HG03175 (cell line): ENCODE measurements at regions not wholly inside any gene's neighbourhood (a gene's known extent, or its start where the extent isn't known, plus 50 kb on each side); places are given as distances from the start of the nearest gene placed in this dataset.
"Not testable (repeated sequence)": the region's sequence is repeated elsewhere in the genome, so short reads cannot be mapped to it uniquely, and the experiment has no call there.

Experiments
- ATAC-seq: cut with Tn5 transposase; IDR thresholded peaks from one replicate; pipeline ENCODE4 v1.9.1; 2021; ENCODE audit warnings: mild to moderate bottlenecking, moderate library complexity; ENCODE audit not compliant: unreplicated experiment

DNA sequence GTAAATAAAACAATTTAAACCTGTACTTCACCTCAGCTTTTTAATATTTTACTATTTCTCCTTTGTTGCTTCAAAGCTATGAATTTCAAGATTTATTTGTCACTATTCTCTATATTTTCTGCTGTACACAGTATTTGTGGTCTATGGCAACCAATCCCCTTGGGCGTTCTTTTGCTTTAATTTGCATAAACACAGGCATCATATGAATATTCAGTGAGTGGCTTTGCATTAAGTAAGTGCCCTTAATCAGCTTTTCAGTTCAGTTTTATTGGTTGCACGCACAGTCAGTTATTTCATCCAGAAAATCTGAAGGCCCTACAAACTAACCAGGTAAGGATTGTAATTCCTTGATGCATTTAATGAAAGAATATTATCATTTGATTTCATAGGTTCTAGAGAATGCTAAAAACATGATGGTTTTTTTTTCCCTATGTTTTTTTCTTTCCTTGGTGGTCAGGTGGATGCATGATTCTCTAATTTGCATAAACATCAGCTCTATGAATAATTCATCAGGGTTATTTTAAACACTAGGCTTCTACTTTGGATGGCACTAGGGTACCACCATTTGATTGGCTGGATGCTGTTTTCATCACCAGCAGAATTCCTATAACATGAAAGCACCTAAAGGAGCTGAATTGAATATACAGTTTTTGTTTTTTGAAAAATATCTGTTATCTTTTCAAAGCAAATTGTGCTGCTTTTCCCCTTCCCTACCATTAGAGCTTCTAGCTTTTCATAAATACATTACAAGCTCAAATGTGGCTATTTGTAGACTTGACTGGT lies 249.2 kb upstream of the CCNH start:
- no peak for ATAC-seq

DNA sequence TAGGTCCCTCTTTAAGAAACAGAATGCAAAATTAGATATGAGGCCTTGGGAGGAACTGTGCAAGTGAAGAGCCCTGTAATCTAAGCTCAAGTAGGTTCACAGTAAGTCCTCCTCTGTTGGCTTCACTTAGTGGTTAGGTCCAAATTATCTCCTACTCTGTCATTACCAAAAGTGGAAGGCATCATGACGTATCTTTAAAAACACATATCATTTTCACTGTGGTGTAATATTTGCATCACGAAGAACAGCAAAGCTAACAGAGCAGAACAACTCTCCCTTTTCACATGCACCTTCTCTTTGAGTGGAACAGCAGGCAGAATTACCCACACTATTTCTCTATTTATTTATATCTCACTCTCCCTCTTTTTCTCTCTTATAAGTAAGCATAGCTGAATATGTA lies 240.5 kb upstream of the CCNH start:
- ATAC-seq, result no peak

DNA sequence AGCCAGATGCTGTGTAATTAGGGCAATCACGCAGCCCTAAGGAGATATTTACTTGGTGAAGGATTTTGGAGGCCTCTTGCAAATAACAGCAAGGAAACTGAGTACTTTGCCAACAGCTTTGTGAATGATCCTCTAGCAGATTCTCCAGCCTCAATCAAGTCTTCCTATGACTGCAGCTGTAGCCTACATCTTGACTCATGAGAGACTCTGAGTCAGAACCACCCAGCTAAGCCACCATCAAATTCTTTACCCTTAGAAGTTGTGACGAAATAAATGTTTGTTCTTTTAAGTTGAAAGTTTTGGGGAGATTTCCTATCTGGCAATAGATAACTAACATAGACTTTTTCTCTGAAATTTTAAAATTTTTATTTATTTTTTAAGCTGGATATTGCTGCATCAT lies 237.6 kb upstream of the CCNH start:
- no peak for ATAC-seq

DNA sequence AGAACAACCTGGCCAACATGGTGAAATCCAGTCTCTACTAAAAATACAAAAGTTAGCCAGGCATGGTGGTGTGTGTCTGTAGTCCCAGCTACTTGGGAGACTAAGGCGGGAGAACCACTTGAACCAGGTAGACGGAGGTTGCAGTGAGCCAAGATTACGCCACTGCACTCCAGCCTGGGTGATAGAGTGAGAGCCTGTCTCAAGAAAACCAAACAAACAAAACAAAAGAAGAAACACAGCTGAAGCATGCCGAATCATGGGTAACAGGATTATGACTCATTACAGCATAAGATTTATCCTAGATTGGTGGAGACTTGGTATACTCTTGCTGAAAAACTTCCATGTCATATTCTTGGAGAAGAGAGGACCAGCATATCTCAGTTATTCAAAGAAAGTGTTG lies 236.7 kb upstream of the CCNH start:
- no peak for ATAC-seq

DNA sequence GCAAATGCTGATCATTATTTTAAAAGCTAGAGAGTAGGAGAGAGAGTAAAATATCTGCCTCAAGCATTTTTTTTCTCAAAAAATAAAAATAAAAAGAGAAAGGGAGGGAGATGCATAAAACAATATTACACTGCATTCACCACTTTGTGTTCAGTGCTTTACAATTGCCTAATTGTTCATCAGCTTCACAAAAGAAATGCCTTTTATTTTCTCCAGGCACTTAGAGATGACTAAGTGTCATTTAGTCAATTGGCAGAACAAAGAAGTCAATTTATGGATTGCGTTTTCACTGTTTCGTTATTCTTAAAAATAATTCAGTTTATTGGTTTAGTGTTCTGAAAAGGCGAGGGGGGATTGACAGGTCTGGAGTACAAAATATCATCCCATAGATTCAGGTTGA lies 232.5 kb upstream of the CCNH start:
- ATAC-seq, result no peak

DNA sequence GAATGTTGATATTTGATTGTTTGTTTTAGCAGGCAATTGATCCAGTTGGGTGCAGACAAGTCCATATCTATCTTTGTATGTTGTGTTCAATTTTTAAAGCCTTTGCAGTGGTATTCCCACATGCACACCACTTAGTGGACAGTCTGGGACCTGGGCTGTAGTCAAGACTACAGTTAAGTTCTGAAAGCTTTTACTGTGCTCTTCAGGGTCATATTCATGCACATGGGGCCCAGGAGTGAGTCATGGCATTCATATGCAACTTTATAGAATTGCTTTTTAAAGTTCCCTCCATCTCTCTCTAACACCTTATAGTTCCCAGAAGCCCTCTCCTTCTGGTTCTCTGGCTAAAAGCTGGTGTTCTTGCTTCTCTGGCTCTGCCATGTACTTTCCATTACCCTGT lies 228.2 kb upstream of the CCNH start:
- no peak for ATAC-seq

DNA sequence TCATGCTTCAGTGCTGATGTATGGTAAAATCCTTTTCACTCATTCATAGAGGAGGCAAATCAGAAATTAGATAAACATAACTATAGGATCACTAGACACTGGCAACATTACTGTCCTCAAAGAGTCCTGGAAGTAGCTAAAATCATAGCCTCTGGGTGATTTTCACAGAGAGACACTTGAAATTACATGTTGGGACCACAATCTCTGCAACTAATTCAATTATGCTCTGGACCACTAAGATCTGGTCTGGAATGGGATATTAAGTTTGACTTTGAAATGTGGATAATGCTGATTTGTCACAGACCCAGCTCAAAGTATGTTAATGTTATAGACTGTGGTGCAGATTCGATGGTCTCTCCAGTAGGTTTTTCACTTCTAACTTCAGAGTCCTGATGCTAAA lies 214.6 kb upstream of the CCNH start:
- no peak for ATAC-seq

DNA sequence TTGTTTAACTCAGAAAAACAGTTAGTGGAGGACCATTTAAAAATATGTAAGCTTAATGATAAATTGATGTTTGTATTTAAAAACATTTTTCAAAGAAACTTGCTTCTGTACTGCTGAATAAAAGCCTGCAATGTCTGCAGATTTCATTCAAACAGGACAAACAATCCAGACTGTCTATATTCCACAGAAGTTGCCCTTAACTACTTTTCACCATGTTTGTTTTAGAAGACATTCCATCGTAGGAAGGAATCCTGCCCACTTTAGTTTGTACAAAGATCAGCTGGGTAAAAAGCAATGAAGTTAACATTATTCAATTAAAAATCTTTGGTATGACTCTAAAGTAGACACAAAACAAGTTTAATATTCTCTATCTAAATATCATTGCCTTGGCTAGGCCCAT lies 195.7 kb upstream of the CCNH start:
- no peak for ATAC-seq

DNA sequence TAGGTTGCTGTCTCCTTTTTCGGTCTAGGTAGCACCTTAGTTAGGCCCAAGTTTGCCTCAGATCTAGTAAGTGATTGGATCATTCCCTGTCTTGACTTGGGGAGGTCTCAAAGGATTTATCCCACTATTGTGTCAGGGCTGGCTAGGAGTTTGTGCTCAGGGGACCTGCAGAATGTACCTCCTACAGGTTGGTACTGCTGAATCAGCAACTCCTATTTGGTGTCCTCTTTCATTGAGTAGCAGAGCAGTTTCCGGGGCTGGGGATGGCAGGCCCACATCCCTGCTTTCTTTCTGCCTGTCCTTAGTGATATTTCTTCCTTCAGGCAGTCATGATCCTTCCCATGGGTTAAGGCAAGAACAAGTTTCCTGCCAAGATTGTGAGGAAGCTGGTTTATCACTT lies 192.9 kb upstream of the CCNH start:
- ATAC-seq, result no peak

DNA sequence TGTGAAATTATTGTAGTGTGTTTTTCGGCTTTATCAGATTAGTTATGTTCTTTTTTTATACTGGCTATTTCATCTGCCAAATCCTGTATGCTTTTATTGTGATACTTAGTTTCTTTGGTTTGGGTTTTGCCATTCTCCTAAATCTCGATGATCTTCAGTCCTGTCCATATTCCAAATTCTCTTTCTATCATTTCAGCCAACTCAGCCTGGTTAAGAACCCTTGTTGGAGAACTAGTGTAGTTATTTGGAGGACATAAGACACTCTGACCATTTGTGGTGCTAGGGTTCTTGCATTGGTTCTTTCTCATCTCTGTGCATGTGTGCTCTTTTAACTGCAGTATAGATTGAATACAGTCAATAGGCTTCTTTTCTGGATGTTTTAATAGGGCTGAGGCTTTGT lies 187.0 kb upstream of the CCNH start:
- ATAC-seq, result no peak

DNA sequence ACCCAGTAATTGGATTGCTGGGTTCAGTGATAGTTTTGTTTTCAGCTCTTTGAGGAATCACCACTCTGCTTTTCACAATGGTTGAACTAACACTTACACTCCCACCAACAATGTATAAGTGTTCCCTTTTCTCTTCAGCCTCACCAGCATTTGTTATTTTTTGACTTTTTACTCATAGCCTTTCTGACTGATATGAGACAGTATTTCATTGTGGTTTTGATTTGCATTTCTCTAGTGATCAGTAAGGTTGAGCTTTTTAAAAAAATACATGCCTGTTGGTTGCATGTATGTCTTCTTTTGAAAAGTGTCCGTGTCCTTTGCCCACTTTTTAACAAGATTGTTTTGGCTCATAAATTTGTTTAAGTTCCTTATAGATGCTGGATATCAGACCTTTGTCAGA lies 185.7 kb upstream of the CCNH start:
- no peak for ATAC-seq

DNA sequence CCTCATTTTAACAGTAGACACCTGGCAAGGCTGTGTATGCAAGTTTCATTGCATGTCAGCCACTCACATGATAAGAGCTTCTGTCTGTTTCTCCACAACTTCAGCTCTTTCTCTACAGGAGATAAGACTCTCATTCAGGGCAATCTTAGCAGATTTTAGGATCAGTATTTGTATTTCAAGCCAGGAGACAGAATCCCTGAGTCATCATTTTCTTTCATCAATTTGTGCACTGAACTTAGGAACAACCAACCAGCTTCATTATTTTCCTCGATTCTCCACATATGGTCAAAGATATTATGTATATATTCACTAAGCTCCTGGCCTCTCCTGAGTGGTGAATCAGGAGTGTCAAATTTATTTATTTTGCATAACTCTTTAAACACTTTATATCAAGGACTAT lies 181.8 kb upstream of the CCNH start:
- ATAC-seq, result no peak

DNA sequence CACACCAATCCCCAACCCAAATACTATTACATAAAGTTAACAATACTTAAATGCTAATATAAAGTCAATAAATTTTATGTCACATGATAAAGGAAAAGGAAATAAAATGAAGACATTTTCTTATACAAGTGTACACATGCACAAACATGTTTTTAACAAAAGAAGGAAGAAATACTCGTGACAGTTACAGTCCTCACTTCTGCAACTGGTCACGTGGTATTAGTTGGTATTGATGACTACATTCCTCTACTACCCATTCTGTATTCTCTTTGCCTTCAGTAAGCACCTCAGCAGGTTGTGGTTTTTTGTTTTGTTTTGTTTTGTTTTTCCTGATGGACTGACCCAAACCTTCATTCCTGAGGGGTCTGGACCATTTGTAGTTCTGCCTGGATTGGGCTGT lies 176.9 kb upstream of the CCNH start:
- no peak for ATAC-seq

DNA sequence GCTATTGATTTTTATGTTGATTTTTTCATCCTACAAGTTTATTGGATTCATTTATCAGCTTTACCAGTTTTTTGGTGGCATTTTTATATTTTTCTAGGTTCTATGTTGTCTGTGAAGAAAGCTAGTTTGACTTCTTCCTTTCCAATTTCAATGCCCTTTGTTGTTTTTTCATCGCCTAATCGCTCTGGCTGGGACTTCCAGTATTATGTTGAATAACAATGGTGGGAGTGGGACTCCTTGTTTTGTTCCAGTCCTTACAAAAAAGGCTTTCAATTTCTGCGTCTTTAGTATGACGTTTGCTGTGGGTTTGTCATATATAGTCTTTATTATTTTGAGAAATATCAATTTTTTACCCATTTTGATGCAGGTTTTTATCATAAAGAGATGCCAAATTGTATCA lies 175.6 kb upstream of the CCNH start:
- ATAC-seq, result no peak

DNA sequence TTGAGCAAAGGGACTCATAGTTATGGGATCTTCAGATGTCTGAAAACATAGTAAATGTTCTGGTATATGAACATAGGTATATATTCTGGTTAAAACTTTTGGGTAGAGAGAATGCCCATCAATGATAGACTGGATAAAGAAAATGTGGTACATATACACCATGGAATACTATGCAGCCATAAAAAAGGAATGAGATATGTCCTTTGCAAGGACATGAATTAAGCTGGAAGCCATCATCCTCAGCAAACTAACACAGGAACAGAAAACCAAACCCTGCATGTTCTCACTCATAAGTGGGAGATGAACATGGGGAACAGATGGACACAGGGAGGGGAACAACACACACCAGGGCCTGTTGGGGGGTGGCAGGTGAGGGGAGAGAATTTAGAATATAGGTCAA lies 171.0 kb upstream of the CCNH start:
- ATAC-seq, result not testable (repeated sequence)

DNA sequence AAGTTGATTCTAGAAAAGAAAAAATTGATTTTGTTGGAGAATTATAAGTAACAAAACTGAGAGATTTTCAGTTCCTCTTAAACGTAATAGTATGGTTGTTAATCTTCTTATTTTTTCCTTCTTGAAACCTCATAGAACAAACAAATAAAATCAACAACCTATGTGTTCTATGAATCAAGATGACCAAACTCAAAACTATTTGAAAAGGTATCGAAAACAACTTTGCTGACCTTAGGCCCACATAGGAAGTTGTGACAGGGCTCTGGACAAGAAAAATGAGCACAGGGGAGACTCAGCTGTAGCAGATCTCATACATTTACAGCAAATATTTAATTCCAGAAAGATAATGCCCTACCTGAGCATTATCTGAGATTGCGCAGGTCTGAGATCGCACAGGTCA lies 169.4 kb upstream of the CCNH start:
- ATAC-seq, result no peak

DNA sequence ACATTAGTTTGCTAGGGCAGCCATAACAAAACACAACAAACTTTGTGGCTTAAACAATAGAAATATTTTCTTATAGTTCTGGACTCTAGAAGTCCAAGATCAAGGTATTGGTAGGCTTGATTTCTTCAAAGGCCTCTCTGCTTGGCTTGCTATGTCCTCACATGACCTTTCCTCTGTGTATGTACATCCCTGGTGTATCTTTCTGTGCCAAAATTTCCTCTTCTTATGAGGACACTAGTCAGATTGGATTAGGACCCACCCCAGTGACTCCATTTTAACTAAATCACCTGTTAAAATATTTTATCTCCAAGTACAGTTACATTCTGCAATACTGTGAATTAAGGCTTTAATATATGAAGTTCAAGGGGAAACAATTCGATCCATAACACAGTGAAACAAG lies 168.9 kb upstream of the CCNH start:
- ATAC-seq, result no peak

DNA sequence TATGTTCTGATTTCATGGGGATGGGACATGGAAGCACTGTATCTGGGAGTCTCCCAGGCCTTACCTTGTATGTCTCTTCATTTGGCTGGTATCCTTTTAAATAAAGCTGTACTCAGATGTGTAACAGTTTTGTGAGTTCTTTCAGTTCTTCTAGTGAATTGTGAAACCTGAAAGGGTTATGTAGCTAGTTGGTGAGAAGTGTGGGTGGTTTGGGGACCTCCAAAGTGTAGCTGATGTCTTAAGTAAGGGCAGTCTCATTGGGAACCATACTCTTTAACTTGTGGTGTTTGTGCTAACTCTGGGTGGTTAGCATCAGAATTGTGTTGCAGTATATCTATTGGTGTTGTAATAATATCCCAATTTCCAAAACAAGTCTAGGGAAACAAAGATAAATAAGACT lies 166.9 kb upstream of the CCNH start:
- ATAC-seq, result no peak

DNA sequence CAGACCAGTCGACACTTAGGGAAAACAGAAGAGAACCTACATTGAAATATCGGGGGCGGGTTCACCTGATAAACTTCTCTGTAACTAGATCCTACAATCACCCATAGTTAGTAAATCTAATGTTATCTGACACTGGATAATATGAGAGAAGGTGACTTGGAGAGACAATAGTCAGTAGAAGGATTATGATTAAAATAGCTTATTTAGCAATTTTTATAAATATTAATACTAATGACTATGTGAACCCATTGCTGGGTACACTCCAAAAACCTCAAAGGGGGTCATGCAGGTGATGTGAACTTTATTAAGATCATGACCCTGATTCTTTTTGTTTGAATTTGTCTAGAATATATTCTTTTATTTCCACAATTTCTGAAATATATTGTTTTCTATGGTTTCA lies 164.1 kb upstream of the CCNH start:
- ATAC-seq, result no peak

DNA sequence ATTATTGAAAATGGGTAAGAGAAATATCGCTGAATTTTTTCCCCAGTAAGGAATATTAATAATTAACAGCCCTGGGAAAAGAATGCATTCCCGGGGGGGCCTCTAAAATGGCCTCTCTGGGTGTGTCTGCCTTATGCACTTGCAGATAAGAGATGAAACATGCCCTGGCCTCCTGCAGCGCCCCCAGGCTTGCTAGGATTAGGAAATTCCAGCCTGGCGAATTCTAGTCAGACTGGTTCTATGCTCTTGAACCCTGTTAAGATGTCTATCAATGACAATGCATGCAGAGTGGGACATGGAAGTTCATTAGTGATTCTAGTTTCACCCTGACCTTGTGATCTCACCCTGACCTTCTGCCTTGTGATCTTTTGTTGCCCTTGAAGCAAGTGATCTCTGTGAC lies 163.6 kb upstream of the CCNH start:
- ATAC-seq, result not testable (repeated sequence)

DNA sequence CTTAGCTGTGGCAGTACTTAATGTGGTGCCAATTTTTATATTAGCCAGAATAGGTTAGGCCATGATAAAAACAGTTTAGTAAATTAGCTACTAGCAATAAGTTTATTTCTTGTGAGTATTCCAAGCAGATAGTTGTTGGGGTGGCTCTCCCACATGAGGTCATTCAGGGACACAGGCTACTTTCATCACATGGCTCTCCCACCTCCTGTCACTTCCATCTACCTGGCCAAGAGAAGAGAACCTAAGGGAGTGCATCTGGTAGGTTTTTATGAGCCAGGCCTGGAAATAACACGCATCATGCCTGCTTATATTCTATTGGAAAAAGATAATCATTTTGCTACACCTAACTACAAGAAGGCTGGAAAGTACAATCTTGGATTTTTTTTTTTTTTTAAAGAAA lies 161.4 kb upstream of the CCNH start:
- no peak for ATAC-seq

DNA sequence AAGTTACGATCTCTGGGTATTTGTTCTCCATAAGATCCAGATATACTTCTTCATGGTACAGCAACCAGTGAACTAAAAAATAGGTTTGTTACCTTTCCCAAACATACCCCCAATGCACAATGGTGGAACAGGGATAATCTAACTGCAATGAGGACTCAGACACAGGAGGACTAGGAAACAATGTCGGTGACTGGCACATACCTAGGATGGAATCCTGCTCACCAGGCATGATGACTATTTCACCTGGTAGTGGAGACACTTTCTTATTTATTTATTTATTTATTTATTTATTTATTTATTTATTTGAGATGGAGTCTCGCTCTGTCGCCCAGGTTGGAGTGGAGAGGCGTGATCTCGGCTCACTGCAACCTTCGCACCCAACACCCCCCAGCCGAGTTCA lies 159.9 kb upstream of the CCNH start:
- ATAC-seq, result no peak

DNA sequence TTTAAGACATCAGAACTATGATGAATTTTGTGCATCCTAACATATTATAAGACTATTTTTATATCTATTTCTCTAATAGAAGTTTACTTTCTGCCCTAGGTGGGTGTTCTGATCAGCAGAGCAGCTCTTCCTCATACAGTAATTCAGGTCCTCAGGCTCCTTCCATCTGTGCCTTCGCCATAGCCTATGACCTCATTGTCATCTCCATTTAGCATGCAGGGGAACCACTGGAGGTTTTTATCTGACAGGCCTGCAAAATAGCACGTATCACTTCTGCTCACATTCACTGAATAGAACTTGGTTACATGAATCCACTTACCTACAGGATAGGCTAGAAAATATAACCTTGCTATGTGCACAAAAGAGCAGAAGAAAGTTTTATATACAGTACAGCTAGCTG lies 159.4 kb upstream of the CCNH start:
- ATAC-seq, result no peak
